Activated T-cell treated with anti-CD3 and anti-CD28 coated beads, Interleukin-2, amount 50 U/mL, for 24 hours (primary cell): ENCODE measurements at regions not wholly inside any gene's neighbourhood (a gene's known extent, or its start where the extent isn't known, plus 50 kb on each side); places are given as distances from the start of the nearest gene placed in this dataset.

Source experiments
- DNase-seq: peaks from one replicate; pipeline ENCODE4 v3.0.0-alpha.2; 2020
- H3K27ac Mint-ChIP-seq: 2 replicates; pipeline ENCODE4 v1.8.0; 2020; ENCODE audit warnings: mild to moderate bottlenecking, mixed read lengths
- H3K27me3 Mint-ChIP-seq: 2 replicates; pipeline ENCODE4 v1.8.0; 2020; ENCODE audit warnings: mixed read lengths
- H3K36me3 Mint-ChIP-seq: 2 replicates; pipeline ENCODE4 v1.8.0; 2020; ENCODE audit warnings: low read depth, mixed read lengths
- H3K4me1 Mint-ChIP-seq: 2 replicates; pipeline ENCODE4 v1.8.0; 2020; ENCODE audit warnings: low read depth, mixed read lengths
- H3K4me3 Mint-ChIP-seq: 2 replicates; pipeline ENCODE4 v1.8.0; 2020; ENCODE audit warnings: mild to moderate bottlenecking, moderate library complexity, mixed read lengths
- H3K9me3 Mint-ChIP-seq: 2 replicates; pipeline ENCODE4 v1.8.0; 2020; ENCODE audit warnings: mixed read lengths

DNA sequence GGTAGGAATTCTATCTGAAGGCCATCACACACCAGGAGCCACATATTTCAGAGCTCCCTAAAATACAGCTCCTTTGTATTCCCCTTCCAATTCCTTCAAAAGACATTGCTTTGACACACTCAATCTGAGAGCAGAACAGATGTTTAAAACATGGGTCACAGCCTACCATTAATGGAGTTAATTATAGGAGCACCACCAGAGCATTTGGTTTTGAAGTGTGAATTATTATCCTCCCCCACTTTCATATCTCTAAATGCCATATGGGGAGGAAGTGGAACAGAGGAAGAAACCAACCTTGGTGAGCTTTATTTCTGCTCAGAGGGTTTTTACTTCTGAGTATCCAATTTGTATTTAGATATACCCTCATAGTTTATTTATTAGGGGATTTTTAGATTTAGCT is 50.7 kb upstream of the TNFRSF21 start:
- H3K9me3 Mint-ChIP-seq, result no peaks in the 10 kb centered on the region

DNA sequence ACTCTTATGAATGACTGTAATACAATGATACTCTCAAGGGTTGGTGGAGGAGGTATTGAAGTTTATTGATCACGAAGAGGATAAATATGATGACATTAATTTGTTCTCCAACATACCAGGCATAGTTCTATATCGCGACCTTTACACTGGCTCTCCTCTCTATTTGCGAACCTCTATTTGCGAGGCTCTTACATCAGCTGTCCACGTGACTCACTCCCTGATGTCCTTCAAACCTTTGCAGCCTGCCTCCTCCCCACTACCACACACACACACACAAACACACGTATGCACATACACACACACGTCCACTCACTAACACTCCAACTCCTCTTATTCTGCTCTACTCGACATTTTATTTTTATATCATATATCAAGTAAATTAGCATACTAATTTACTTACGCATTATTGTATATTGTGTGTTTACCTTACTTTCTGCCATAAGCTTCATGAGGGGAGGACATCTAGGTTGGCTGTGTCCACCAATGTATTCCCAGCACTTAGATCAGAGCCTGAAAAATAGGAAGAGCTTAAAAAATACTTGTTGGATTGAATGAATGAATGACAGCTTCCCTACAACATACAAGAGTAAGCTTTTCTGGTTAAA is 53.3 kb upstream of the TNFRSF21 start:
- no peak for DNase-seq
- H3K4me3 Mint-ChIP-seq, result no peak overlapping the region
- no peaks in the 10 kb centered on the region for H3K36me3 Mint-ChIP-seq
- H3K27me3 Mint-ChIP-seq, result peaks cover 22% of the 10 kb centered on the region
- H3K4me1 Mint-ChIP-seq, result no peaks in the 10 kb centered on the region
- no peaks in the 10 kb centered on the region for H3K9me3 Mint-ChIP-seq
- no peak overlapping the region for H3K27ac Mint-ChIP-seq

More for the DNA sequence above, 50.7 kb upstream of the TNFRSF21 start:
- H3K27me3 Mint-ChIP-seq, result peaks cover 30% of the 10 kb centered on the region
- H3K4me1 Mint-ChIP-seq, result no peaks in the 10 kb centered on the region
- H3K36me3 Mint-ChIP-seq, result no peaks in the 10 kb centered on the region
- DNase-seq, result no peak
- H3K27ac Mint-ChIP-seq, result no peak overlapping the region
- no peak overlapping the region for H3K4me3 Mint-ChIP-seq

GRCh38 chr6:47363736-47364135 is 54.0 kb upstream of the TNFRSF21 start:
- Mint-ChIP-seq H3K27ac (no peak overlapping the region), H3K27me3 (peaks cover 19% of the 10 kb centered on the region), H3K4me3 (no peak overlapping the region), H3K36me3 (no peaks in the 10 kb centered on the region), H3K9me3 (no peaks in the 10 kb centered on the region), H3K4me1 (no peaks in the 10 kb centered on the region)
- no peak for DNase-seq

DNA sequence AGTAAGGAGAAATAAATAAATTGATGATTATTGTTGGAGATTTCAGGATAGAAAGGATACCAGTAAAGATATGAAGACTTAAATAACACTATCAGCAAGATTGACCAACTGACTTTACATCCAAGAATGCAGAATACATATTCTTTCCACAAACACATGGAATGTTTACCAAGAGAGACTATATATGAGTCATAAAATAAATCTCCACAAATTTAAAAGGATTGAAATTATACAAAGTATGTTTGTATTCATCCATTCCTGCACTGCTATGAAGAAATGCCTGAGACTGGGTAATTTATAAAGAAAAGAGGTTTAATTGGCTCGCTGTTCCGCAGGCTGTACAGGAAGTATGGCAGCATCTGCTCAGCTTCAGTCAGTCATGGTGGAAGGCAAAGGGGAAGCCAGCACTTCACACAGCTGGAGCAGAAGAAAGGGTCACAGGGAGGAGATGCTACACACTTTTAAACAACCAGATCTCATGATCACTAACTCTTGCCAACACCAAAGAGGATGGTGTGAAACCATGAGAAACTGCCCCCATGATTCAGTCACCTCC is 56.7 kb upstream of the TNFRSF21 start:
- H3K4me3 Mint-ChIP-seq, result no peak overlapping the region
- H3K36me3 Mint-ChIP-seq, result no peaks in the 10 kb centered on the region

DNA sequence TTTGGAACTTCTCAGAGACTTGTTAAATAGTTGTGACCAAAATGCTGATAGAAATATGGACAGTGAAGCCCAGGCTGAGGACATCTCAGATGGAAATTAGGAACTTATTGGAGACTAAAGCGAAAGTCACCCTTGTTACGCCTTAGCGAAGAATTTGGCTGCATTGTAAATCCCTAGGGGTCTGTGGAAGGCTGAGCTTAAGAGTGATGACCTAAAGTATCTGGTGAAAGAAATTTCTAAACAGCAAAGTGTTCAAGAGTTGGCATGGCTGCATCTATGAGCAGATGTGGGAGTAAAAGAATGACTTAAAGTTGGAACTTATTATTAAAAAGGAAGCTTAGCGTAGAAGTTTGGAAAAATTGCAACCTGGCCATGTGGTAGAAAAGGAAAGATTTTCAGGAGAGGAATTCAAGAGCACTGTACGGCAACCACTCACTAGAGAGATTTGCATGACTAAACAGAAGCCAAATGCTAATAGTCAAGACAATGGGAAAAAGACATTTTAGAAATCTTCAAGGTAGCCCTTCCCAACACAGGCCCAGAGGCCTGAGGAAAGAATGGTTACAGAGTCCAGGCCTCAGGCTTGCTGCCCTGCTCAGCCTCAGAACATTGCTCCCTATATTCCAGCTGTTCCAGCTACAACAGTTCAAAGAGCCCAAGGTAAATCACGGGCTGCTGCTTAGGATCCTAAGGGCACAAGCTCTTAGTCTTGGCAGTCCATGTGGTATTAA is 61.6 kb upstream of the TNFRSF21 start:
- no peak overlapping the region for H3K27ac Mint-ChIP-seq
- H3K36me3 Mint-ChIP-seq, result no peaks in the 10 kb centered on the region

More for the DNA sequence above, 56.7 kb upstream of the TNFRSF21 start:
- H3K4me1 Mint-ChIP-seq, result no peaks in the 10 kb centered on the region
- peaks cover 6% of the 10 kb centered on the region for H3K27me3 Mint-ChIP-seq
- no peak for DNase-seq
- H3K27ac Mint-ChIP-seq, result no peak overlapping the region
- H3K9me3 Mint-ChIP-seq, result no peaks in the 10 kb centered on the region

DNA sequence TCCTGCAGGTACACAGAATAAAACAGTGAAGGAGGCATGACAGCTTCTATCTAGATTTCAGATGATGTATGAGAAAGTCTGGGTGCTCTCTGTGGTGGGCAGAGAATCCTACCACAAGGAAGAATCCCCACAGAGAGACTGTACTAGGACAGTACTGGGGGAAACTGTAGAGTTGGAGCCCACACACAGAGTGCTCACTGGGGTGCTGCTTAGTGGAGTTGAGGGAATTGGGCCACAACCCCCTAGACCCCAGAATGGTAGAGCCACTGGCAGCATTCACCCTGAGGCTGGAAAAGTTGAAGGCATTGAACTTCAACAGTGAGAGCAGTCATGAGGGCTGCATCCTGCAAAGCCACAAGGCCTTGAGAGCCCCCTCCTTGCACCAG is 62.2 kb upstream of the TNFRSF21 start:
- DNase-seq, result no peak
- Mint-ChIP-seq H3K27me3 (peaks cover 5% of the 10 kb centered on the region), H3K36me3 (no peaks in the 10 kb centered on the region), H3K27ac (no peak overlapping the region), H3K4me1 (peaks cover 2% of the 10 kb centered on the region), H3K9me3 (no peaks in the 10 kb centered on the region), H3K4me3 (no peak overlapping the region)

More for the DNA sequence above, 61.6 kb upstream of the TNFRSF21 start:
- Mint-ChIP-seq H3K4me1 (no peaks in the 10 kb centered on the region), H3K4me3 (no peak overlapping the region), H3K9me3 (no peaks in the 10 kb centered on the region), H3K27me3 (no peaks in the 10 kb centered on the region)
- DNase-seq, result no peak

- Mint-ChIP-seq H3K4me1 (peaks cover 4% of the 10 kb centered on the region), H3K9me3 (no peaks in the 10 kb centered on the region), H3K4me3 (no peak overlapping the region), H3K27me3 (peaks cover 8% of the 10 kb centered on the region), H3K27ac (no peak overlapping the region), H3K36me3 (no peaks in the 10 kb centered on the region)
- DNase-seq, result no peak
Observed at GRCh38 chr6:47372318-47372717, 62.6 kb upstream of the TNFRSF21 start.

DNA sequence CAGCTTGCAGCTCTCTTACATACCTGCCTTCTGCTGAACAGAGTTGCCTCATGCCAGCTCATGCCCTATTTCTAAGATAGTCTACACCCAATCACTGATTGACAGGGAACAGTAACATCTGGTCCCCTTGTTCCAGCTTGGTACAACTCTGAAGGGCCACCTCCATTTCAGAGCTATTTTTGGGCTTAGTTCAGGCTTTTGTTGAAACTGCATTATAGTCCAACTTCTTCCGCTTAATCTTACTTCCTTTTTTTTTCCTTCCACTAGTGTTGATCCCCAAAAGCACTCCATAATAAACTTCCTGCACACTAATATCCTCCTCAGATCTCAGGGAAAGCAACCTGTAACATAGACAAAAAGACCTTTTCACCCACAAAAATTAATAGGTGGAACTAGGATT is 65.7 kb upstream of the TNFRSF21 start:
- H3K36me3 Mint-ChIP-seq, result no peaks in the 10 kb centered on the region
- H3K27ac Mint-ChIP-seq, result no peak overlapping the region
- H3K4me1 Mint-ChIP-seq, result peaks cover 4% of the 10 kb centered on the region
- no peaks in the 10 kb centered on the region for H3K9me3 Mint-ChIP-seq
- peaks cover 12% of the 10 kb centered on the region for H3K27me3 Mint-ChIP-seq
- DNase-seq, result no peak
- H3K4me3 Mint-ChIP-seq, result no peak overlapping the region

GRCh38 chr6:47376930-47377329 is 67.2 kb upstream of the TNFRSF21 start:
- H3K36me3 Mint-ChIP-seq, result no peaks in the 10 kb centered on the region
- H3K4me1 Mint-ChIP-seq, result peaks cover 4% of the 10 kb centered on the region
- peaks cover 12% of the 10 kb centered on the region for H3K27me3 Mint-ChIP-seq
- no peaks in the 10 kb centered on the region for H3K9me3 Mint-ChIP-seq
- no peak for DNase-seq
- no peak overlapping the region for H3K4me3 Mint-ChIP-seq
- H3K27ac Mint-ChIP-seq, result no peak overlapping the region

- Mint-ChIP-seq H3K4me1 (peaks cover 4% of the 10 kb centered on the region), H3K36me3 (no peaks in the 10 kb centered on the region), H3K4me3 (no peak overlapping the region), H3K9me3 (no peaks in the 10 kb centered on the region), H3K27me3 (peaks cover 12% of the 10 kb centered on the region), H3K27ac (no peak overlapping the region)
- DNase-seq, result no peak
Observed at GRCh38 chr6:47377971-47378370, 68.3 kb upstream of the TNFRSF21 start.

DNA sequence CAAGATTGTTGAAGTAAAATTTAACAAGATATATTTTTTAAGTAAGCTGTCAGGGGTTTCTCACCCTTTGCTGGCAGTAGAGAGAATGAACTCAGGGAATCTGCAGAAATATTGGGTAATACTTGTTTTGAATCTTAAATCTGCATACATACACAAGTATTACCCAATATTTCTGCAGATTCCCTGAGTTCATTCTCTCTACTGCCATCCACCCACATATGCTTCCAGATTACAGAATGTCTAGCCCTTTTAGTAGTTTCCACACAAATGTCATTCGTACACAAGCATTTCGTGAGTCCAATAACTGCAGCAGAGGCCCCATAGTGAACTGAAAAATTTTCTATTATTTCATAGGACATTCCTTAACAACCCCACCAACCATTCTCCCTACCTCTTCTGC is 69.6 kb upstream of the TNFRSF21 start:
- H3K4me3 Mint-ChIP-seq, result no peak overlapping the region
- no peak for DNase-seq
- no peak overlapping the region for H3K27ac Mint-ChIP-seq
- no peaks in the 10 kb centered on the region for H3K36me3 Mint-ChIP-seq
- peaks cover 12% of the 10 kb centered on the region for H3K27me3 Mint-ChIP-seq
- peaks cover 4% of the 10 kb centered on the region for H3K4me1 Mint-ChIP-seq
- peaks cover 3% of the 10 kb centered on the region for H3K9me3 Mint-ChIP-seq

DNA sequence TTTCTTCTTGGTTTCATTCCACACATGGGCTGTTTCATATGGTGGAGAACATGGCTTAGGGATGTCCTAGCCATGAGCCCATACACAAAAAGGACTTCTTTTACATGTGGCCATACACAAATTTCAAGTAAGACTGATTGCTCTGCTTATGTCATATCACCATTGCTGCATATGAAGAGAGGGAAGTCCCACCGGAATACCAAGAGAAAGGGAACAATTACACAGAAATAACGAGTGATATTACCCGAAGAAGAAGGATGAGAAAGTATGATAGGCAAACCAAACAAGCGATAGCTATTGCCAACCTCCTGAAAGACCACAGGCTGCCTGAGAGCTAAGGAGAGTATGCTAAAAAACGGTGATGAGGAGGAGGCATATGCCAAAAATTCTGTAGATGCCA is 70.5 kb upstream of the TNFRSF21 start:
- no peaks in the 10 kb centered on the region for H3K36me3 Mint-ChIP-seq
- no peak overlapping the region for H3K4me3 Mint-ChIP-seq
- peaks cover 12% of the 10 kb centered on the region for H3K27me3 Mint-ChIP-seq
- no peak overlapping the region for H3K27ac Mint-ChIP-seq
- no peak for DNase-seq
- peaks cover 3% of the 10 kb centered on the region for H3K9me3 Mint-ChIP-seq
- H3K4me1 Mint-ChIP-seq, result peaks cover 4% of the 10 kb centered on the region

DNA sequence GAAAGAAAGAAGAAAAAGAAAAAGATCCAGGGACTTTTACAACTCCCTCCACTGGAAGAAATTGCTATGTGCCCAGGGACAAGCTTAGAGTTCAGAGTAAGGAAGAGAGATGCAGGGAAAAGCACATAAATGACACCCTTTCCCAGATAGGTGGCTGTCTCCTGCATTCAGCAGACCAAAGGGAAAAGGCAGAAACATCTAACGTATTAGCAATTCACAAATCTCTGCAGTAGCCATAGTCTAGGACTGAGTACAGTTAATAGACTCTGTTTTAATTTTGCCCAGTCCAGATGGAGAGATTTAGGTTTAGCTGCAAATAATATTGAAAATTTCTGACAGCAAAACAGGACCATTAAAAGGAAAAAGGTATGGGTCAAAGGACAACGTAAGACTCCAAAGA is 71.3 kb upstream of the TNFRSF21 start:
- H3K27me3 Mint-ChIP-seq, result peaks cover 12% of the 10 kb centered on the region
- peaks cover 4% of the 10 kb centered on the region for H3K4me1 Mint-ChIP-seq
- DNase-seq, result no peak
- H3K36me3 Mint-ChIP-seq, result no peaks in the 10 kb centered on the region
- H3K9me3 Mint-ChIP-seq, result peaks cover 3% of the 10 kb centered on the region
- no peak overlapping the region for H3K4me3 Mint-ChIP-seq
- H3K27ac Mint-ChIP-seq, result no peak overlapping the region

DNA sequence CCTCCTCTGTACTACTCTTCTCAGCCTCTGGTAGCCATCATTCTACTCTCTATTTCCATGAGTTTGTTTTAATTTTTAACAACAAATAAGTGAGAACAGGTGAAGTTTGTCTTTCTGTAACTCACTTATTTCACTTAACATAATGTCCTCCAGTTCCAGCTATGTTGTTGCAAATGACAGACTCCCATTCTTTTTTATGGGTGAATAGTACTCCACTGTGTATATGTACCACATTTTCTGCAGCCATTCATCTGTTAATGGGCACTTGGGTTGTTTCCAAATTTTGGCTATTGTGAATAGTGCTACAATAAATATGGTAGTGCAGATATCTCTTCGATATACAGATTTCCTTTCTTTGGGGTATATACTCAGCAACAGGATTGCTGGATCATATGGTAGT is 73.7 kb upstream of the TNFRSF21 start:
- Mint-ChIP-seq H3K27me3 (peaks cover 2% of the 10 kb centered on the region), H3K4me1 (no peaks in the 10 kb centered on the region), H3K27ac (no peak overlapping the region), H3K4me3 (no peak overlapping the region), H3K36me3 (no peaks in the 10 kb centered on the region), H3K9me3 (peaks cover 4% of the 10 kb centered on the region)
- DNase-seq, result no peak

DNA sequence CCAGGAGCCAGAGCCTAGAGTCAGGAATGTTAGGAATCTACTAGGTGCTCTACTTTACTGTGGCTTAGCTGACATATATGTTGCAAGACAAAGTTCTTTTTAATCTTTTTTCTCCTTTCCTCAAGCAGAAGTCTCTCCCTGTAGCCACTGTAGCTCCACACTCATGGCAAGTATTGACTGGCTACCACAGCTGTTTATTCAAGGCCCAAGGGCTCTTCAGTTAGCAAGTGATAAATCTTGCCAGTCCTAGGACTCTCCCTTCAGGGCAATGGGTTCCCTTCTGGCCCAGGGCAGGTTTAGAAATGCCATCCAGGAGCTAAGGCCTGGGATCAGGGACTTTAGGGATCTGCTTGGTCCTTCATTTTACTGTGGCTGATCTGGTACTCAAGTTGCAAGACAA is 82.0 kb upstream of the TNFRSF21 start:
- Mint-ChIP-seq H3K9me3 (peaks cover 18% of the 10 kb centered on the region), H3K27ac (no peak overlapping the region), H3K36me3 (no peaks in the 10 kb centered on the region), H3K4me3 (no peak overlapping the region), H3K27me3 (peaks cover 12% of the 10 kb centered on the region), H3K4me1 (no peaks in the 10 kb centered on the region)
- no peak for DNase-seq
